ENCODE measurements at regions not wholly inside any gene's neighbourhood (a gene's known extent, or its start where the extent isn't known, plus 50 kb on each side); places are given as distances from the start of the nearest gene placed in this dataset.
"Not testable (repeated sequence)": the region's sequence is repeated elsewhere in the genome, so short reads cannot be mapped to it uniquely, and the experiment has no call there.

GRCh38 chr3:15851735-15852134 lies 54.0 kb upstream of the ANKRD28 start:
- DNase-seq (ENCODE audit: low read depth in 3 of 3): no peak

DNA sequence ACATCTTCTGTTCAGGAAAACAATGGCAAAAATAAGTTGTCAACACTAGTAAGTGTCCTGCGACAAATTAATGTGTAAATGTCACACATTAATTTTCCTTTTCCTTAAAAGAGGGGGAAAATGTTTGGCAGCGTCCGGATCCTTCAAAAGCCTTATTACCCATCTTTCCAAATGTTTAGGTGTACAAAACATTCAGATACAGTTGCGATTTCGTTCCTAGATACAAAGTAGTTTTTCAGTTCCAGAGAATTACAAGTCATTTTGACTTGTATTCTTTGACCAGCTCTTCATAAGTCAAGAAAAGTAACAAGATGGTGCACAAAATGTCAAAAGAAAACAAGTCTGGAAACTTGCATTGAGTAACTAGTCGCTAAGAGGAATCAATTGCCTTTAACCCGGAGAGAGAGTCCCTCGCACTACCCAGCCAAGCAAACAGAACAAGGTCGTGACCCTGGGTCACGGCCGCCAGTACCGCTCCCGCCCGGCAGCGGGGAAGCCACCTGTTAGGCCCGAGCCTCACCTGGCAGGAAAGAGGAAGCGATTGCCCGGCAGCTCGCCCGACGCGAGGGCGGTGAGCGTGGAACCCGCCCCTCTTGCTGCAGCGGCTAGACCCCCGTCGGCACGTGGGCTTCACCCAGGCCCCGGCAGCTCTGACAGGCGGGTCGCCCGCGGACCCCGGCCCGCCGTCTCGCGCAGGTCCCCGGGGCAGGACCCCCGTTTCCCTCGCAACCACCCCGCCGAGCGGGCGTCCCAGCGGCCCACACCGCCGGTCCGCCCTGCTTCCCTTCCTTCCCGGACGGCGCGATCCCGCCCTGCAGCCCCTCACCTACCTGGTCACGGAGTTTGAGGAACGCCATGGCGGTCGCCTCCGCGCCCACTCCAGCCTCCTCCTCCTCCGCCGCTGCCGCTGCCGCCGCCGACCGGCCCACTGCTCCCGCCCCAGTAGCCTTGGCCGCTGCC lies 61.0 kb upstream of the ANKRD28 start:
- DNase-seq (ENCODE audit: low read depth in 3 of 3): peak; percentile 27 to 55 (median 41)

- DNase-seq (ENCODE audit: low read depth in 3 of 3): peak; percentile 51 to 70 (median 54)
Measured at GRCh38 chr3:15859507-15860013, 61.8 kb upstream of the ANKRD28 start.

DNA sequence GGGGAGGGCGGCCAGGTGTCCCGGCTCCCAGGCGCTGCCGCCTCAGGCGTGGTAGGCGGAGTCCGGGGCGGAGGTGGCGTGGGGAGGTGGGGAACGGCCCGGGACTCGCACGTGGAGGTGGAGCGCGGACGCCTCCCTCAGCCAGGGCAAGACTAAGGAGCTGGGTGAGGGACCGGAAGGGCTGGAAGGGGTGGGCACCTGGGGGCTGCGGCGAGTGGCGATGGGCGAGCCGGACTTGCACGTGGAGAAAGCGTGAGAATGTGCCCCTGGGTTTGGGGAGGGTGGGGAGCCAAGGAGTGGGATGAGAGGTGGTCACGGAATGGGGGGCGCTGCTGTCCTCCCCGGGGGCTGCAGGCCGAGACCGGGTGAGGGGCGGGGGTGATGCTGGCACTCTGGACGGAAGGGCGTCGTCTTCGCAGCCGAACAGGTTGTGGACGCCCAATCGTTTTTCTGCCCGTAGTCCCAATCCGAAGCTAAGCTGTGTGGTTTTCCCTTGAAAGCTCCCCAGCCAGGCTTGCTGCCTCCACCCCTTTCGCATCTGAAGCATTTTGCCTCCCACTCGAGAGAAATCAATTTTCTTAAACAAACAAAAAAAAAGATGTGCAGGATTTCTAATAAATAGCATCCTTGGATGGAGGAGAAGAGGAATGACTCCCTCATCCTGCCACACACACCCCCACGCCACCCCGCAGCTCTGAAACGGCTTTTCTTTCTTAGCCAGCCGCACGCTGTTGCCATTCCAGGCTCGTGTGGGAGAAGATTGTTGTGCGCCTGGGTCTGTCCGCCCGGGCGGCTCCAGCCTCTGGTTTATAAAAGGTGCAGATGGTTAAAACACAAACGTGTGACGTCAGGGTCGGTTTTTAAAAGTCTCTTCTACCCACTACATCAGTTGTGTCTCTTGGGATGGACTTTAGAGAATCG lies 62.5 kb upstream of the ANKRD28 start:
- DNase-seq (ENCODE audit: low read depth in 3 of 3): peak in 1 of 3 donors; percentile 27

DNA sequence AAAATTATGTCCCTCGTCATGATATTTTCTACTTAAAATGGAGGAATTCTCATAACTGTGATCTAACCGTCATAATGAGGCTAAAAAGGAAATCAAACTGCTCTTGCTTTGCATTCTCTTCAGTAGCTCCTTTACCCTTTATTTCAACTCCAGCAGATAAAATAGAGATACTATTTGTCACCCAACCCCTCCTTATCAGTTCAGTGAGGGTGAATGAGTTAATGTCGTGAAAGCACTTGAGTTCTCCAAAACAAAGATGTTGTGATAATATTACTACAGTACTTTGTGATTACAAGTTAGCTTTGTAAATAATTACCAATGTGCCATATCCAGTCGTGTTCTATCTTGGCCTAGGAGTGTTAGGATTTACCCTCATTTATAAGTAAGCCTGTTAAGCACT lies 63.4 kb upstream of the ANKRD28 start:
- DNase-seq (ENCODE audit: low read depth in 3 of 3): no peak

DNA sequence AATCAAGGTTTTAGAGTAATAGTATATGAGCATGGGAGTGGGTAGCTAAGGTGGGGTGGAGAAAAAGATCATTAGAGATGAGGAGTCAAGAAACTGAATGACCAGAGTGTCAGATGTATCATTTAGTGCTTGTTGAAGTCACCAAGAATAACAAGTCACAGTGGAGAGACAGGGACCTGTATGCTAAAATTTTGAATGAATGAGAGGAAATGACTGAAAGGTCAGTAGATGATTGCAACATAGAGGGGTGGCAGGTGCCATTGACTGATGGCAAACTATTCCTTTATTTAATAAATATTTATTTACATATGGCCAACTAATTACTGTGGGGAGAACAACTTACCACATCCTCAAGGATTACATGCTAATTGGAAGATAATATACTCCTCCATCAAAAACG lies 75.0 kb upstream of the ANKRD28 start:
- no peak for DNase-seq (ENCODE audit: low read depth in 3 of 3)

DNA sequence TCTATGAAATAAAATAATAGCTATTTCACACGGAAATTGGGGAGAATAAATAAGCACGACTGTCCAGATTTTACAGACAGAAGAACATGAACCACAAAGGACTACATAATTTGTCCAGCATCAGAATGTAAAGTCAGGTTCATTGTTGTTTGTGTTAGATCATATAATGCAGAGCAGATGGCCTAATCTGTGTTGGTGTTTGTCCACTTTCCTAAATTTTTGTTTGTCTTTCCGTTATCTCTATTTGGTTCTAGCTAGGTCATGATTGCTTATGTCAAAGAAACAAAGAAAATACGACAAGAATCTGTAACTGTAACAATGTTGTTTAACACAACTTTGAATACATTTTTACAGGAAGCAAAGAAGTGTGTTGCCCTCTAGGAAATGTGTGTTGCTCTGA lies 75.6 kb upstream of the ANKRD28 start:
- DNase-seq (ENCODE audit: low read depth in 3 of 3): no peak

DNA sequence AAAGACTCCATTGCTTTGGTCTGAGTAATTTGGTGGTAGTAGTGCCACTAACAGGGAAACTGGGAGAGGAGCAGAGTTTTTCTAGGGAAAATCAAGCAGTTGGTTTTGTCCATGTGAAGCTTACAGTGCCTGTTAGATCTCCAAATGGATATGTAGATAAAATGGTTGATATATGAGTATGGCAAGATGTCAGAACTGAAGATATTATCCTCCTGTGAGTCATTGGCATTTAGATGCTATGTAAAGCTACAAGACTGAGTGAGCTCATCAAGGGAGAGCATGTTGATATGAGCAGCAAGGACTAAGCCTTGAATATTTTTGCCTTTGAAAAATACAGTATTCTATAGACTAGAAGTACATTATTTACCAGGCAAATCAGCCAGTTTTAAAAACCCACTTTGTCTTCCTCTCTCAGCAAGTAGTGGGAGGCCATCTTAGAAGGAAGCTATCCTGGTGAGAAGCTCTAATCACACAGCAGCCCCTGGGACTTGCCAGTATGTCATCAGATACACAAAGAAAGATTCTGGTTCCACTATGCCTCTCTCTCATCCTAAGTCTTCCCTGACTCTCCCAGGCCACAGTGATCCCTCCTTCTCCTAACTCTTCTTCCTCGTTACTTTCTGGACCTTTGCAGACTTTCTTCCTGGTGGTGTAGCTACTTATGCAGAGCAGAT lies 77.4 kb upstream of the ANKRD28 start:
- no peak for DNase-seq (ENCODE audit: low read depth in 3 of 3)

DNA sequence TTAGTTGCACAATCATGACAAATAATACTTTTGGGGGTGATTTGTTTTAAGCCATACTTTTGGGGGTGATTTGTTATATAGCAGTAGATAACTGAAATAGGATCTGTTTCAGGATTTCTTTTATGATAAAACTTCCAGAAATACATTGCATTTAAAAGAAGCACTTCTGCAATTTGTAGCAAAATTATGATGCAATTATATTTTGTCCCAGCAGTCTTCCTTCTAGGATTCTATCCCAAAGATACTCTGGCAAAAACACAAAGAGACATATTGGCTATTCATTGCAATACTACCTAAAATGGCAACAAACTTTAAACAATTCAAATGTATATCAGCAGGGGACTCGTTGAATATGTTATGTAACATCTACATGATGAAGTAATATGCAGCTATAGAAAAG lies 78.9 kb upstream of the ANKRD28 start:
- DNase-seq (ENCODE audit: low read depth in 3 of 3): no peak

DNA sequence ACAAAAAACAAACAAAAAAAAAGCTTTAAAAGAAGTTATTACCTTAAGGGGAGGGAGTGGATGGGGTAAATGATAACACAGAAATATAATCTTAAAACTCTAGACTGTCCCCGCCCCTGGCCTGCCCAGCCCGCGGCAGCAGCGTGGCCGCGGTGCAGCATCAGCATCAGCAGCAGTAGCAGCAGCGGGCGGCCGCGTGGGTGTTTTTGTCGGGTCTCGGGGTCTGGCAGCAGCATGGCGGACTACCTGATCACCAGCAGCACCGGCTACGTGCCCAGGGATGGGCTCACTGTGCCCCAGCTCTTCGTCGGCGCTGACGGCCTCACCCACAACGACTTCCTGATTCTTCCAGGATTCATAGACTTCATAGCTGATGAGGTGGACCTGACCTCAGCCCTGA lies 80.0 kb upstream of the ANKRD28 start:
- DNase-seq (ENCODE audit: low read depth in 3 of 3): no peak

DNA sequence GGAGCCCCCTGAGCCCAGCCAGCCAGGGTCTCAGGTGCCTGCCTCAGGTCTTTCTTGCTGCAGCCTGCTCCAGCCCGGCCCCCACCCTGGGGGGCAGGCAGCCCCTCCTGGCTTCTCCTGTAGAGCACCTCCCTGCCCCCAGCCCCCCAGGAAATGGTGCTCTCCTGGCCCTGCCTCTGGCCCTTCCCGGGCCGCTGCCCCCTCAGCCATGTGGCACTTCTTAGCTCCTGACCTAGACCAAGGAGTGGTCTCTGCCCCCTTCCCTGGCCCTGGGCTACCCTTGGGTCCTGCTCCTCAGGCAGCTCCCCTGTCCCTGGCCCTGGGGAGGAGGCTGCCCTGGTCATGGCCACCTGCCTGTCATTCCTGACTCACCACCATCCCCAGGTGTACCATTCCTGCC lies 82.0 kb upstream of the ANKRD28 start:
- DNase-seq (ENCODE audit: low read depth in 3 of 3): not testable (repeated sequence)

DNA sequence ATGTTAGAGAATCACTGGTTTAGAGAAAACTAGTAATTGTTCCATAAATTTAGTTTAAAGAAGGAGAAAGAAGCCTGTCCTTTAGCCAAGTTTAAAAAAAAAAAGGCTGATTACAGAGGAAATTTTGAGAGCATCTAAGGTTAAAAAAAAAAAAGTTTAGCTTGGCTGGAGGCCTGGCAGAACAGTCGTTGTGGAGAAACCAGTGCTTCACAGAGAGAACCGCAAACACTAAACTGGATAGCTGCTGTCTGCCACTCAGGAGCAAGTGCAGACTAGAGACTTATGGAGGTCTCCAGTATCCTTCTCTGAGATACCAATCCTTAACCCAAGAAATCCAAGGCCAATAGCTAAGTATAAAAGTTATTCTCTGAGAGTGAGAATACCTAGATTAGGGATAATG lies 84.8 kb upstream of the ANKRD28 start:
- DNase-seq (ENCODE audit: low read depth in 3 of 3): no peak

GRCh38 chr3:15884132-15884531 lies 86.4 kb upstream of the ANKRD28 start:
- DNase-seq (ENCODE audit: low read depth in 3 of 3): no peak

DNA sequence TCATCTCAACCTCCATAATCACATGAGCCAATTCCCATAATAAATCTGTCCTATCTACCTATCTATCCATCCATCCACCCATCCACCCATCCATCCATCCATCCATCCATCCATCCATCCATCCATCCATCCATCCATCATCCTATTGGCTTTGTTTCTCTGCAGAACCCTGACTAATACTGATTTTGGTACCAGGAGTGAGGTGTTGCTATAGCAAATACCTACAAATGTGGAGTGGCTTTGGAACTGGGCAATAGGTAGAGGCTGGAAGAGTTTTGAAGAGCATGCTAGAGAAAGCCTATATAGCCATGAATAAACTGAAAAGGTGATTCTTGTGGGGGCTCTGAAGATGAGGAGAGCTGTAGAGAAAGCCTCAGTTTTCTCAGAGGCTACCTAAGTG lies 88.7 kb upstream of the ANKRD28 start:
- no peak for DNase-seq (ENCODE audit: low read depth in 3 of 3)

DNA sequence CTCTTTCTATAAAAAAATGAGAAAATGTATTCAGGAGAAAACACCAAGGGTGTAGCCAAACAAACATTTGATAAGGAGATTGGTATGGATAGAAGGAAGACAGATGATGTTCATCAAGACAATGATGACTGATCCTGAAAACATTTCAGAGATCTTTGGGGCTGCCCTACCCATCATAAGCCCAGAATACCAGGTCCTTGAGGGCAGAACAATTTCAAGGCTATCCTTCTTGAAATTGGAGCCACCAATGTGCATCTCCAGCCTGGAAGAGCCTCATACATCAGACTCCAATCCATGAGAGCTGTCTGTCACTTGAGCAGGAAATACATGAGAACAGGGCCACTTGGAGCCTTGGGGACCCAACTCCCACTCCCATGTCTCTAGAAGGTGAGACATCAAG lies 89.5 kb upstream of the ANKRD28 start:
- no peak for DNase-seq (ENCODE audit: low read depth in 3 of 3)

GRCh38 chr3:15889936-15890335 lies 92.2 kb upstream of the ANKRD28 start:
- no peak for DNase-seq (ENCODE audit: low read depth in 3 of 3)

- DNase-seq (ENCODE audit: low read depth in 3 of 3): no peak
Measured at GRCh38 chr3:15892311-15893227, 94.8 kb upstream of the ANKRD28 start.

DNA sequence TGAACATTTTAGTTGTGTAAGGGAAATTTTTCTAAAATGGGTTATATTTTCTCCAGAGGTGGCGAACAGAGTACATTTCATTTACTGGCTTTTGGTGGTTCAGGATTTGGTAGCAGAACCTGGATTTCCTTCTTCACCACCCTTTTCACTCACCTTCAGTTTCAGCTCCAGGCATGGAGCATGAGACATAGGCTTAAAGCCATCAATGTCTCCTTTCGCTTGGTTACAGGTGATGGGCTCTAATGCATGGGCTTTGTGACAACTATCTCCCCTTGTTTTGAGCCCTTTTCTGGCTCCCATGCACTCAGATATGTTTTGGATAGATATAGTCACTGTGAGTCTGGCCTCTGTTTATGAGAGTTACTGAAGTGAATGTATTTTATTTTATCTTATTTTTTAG lies 96.6 kb upstream of the ANKRD28 start:
- DNase-seq (ENCODE audit: low read depth in 3 of 3): no peak

GRCh38 chr3:15896500-15896899 lies 98.7 kb upstream of the ANKRD28 start:
- no peak for DNase-seq (ENCODE audit: low read depth in 3 of 3)

GRCh38 chr3:15899388-15899787 lies 101.6 kb upstream of the ANKRD28 start:
- no peak for DNase-seq (ENCODE audit: low read depth in 3 of 3)

DNA sequence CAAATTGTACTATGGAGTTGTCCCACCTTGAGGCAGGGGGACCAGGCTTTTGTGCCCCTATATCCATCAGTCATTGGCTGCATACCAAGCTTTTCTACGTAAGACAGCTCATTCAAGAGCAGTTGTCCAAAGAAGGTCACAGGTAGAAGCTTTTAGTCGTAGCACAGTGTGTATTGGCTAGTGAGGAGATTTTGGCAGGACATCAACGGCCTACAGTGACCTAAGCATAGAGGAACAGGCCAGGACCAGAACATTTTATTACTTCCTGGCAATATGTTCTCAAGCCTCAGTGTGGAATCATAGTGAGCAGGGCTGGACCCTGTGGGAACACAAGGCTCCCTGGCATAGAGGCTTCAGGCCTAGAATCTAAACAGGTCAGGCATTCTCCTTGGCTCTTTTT lies 105.4 kb upstream of the ANKRD28 start:
- no peak for DNase-seq (ENCODE audit: low read depth in 3 of 3)
